K562 (cell line): ENCODE measurements at regions not wholly inside any gene's neighbourhood (a gene's known extent, or its start where the extent isn't known, plus 50 kb on each side); places are given as distances from the start of the nearest gene placed in this dataset.

ENCODE experiments used
- ARID2 ChIP-seq: fragments of 450-650 bp; IDR thresholded peaks from 2 replicates; pipeline ENCODE4 v1.6.1; 2017; ENCODE audit warnings: antibody characterized with exemption, mild to moderate bottlenecking
- KAT2B ChIP-seq: IDR thresholded peaks from one replicate; pipeline ENCODE4 v1.6.1; 2012; ENCODE audit warnings: low read depth, mild to moderate bottlenecking, control low read depth, inconsistent platforms, low read length, moderate library complexity
- MAFG ChIP-seq: fragments of 450-650 bp; conservative IDR thresholded peaks from 2 replicates; pipeline ENCODE4 v1.6.1; 2016; ENCODE audit warnings: missing genetic modification characterization, missing compliant biosample characterization
- ZNF133 ChIP-seq: fragments of 250-450 bp; sonication (Bioruptor Pico); IDR thresholded peaks from 2 replicates; pipeline ENCODE4 v1.4.0; 2020; ENCODE audit warnings: mild to moderate bottlenecking
- ZNF395 ChIP-seq: fragments of 200-800 bp; sonication (Bioruptor generic); IDR thresholded peaks from 2 replicates; pipeline ENCODE4 v1.6.1; 2017; ENCODE audit warnings: missing genetic modification characterization, missing compliant biosample characterization
- TF ChIP-seq, protein P1 (sequence below): fragments of 450-650 bp; formaldehyde crosslinking; IDR thresholded peaks from 2 replicates; pipeline ENCODE4 v1.4.0; 2022; ENCODE audit warnings: missing genetic modification characterization
- TF ChIP-seq, protein P2 (sequence below): fragments of 250-450 bp; sonication (Bioruptor Pico); IDR thresholded peaks from 2 replicates; pipeline ENCODE4 v1.5.0; 2021; ENCODE audit warnings: mild to moderate bottlenecking, borderline replicate concordance

DNA sequence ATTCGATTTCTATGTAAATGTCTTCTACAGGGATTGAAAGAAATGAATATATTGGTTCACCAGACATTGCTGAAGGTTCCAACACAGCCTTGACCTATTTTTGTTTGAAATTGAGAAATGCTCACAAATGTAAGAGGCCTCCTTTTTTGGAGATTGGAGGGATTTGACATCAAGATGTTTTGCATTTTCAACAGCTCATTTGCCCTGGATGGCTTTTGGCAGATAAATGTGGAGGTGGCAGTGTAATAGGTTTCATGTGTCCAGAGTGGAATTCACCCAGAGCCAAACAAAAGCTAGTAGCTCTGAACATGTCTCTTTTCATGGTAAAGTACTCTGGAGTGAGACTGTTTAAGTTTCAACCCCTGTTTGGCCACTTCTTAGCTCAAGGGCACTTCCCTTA, 77.3 kb downstream of the PALM2AKAP2 start (continued):
- TF ChIP-seq, protein P1, sequence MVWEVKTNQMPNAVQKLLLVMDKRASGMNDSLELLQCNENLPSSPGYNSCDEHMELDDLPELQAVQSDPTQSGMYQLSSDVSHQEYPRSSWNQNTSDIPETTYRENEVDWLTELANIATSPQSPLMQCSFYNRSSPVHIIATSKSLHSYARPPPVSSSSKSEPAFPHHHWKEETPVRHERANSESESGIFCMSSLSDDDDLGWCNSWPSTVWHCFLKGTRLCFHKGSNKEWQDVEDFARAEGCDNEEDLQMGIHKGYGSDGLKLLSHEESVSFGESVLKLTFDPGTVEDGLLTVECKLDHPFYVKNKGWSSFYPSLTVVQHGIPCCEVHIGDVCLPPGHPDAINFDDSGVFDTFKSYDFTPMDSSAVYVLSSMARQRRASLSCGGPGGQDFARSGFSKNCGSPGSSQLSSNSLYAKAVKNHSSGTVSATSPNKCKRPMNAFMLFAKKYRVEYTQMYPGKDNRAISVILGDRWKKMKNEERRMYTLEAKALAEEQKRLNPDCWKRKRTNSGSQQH (CRISPR knock-in tag): no peak
- TF ChIP-seq ZNF395 (CRISPR knock-in tag) (no peak), MAFG (tag) (no peak), KAT2B (no peak), ARID2 (no peak), ZNF133 (CRISPR knock-in tag) (no peak)
- TF ChIP-seq, protein P2, sequence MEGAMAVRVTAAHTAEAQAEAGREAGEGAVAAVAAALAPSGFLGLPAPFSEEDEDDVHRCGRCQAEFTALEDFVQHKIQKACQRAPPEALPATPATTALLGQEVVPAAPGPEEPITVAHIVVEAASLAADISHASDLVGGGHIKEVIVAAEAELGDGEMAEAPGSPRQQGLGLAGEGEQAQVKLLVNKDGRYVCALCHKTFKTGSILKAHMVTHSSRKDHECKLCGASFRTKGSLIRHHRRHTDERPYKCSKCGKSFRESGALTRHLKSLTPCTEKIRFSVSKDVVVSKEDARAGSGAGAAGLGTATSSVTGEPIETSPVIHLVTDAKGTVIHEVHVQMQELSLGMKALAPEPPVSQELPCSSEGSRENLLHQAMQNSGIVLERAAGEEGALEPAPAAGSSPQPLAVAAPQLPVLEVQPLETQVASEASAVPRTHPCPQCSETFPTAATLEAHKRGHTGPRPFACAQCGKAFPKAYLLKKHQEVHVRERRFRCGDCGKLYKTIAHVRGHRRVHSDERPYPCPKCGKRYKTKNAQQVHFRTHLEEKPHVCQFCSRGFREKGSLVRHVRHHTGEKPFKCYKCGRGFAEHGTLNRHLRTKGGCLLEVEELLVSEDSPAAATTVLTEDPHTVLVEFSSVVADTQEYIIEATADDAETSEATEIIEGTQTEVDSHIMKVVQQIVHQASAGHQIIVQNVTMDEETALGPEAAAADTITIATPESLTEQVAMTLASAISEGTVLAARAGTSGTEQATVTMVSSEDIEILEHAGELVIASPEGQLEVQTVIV (CRISPR knock-in tag): no peak
